ENCODE measurements at regions not wholly inside any gene's neighbourhood (a gene's known extent, or its start where the extent isn't known, plus 50 kb on each side); places are given as distances from the start of the nearest gene placed in this dataset.

- Histone ChIP-seq H3K4me3 (ENCODE audit: low read depth, low read length) (no peak overlapping the region), H3K27ac (ENCODE audit: insufficient read depth, low read length, poor library complexity, severe bottlenecking) (no peak overlapping the region), H3K4me1 (ENCODE audit: control insufficient read depth, insufficient read depth, low read length, poor library complexity, severe bottlenecking) (no peaks in the 10 kb centered on the region), H3K27me3 (ENCODE audit: control insufficient read depth, insufficient read depth, low read length) (no peaks in the 10 kb centered on the region), H3K9me3 (ENCODE audit: control insufficient read depth in 2 of 2, low read length in 2 of 2) (no peaks in the 10 kb centered on the region), H3K36me3 (ENCODE audit: control insufficient read depth, insufficient read depth, low read length) (no peaks in the 10 kb centered on the region)
- H3K27me3 Mint-ChIP-seq: peaks cover 33% of the 10 kb centered on the region
- no peaks in the 10 kb centered on the region for H3K36me3 Mint-ChIP-seq
- H3K9me3 Mint-ChIP-seq: peaks cover 0 to 3% (median 0%) of the 10 kb centered on the region in 7 donors
- H3K4me1 Mint-ChIP-seq: peaks cover 0 to 2% (median 0%) of the 10 kb centered on the region in 4 donors
- no peak overlapping the region for H3K27ac Mint-ChIP-seq
- DNase-seq: no peak
- no peak overlapping the region for H3K4me3 Mint-ChIP-seq
- no peak for ATAC-seq (ENCODE audit: low read depth in 2 of 2)
These were observed 331.6 kb upstream of the F9 start for GRCh38 chrX:139198936-139199335.

GRCh38 chrX:139196890-139197289, 333.6 kb upstream of the F9 start:
- no peaks in the 10 kb centered on the region for H3K4me1 ChIP-seq (ENCODE audit: control insufficient read depth, insufficient read depth, low read length, poor library complexity, severe bottlenecking)
- H3K9me3 ChIP-seq (ENCODE audit: control insufficient read depth in 2 of 2, low read length in 2 of 2): no peaks in the 10 kb centered on the region
- DNase-seq: no peak
- H3K27ac ChIP-seq (ENCODE audit: insufficient read depth, low read length, poor library complexity, severe bottlenecking): no peak overlapping the region
- Mint-ChIP-seq H3K4me1 (peaks cover 0 to 3% (median 0%) of the 10 kb centered on the region in 4 donors), H3K27ac (no peak overlapping the region), H3K9me3 (peaks cover 0 to 3% (median 0%) of the 10 kb centered on the region in 7 donors), H3K36me3 (no peaks in the 10 kb centered on the region), H3K27me3 (peaks cover 32% of the 10 kb centered on the region), H3K4me3 (no peak overlapping the region)
- no peaks in the 10 kb centered on the region for H3K36me3 ChIP-seq (ENCODE audit: control insufficient read depth, insufficient read depth, low read length)
- H3K27me3 ChIP-seq (ENCODE audit: control insufficient read depth, insufficient read depth, low read length): peaks cover 4% of the 10 kb centered on the region
- no peak overlapping the region for H3K4me3 ChIP-seq (ENCODE audit: low read depth, low read length)
- no peak for ATAC-seq (ENCODE audit: low read depth in 2 of 2)

GRCh38 chrX:139194571-139195280, 335.8 kb upstream of the F9 start:
- Mint-ChIP-seq H3K27me3 (peaks cover 28% of the 10 kb centered on the region), H3K27ac (no peak overlapping the region), H3K36me3 (no peaks in the 10 kb centered on the region), H3K9me3 (peaks cover 0 to 2% (median 0%) of the 10 kb centered on the region in 7 donors), H3K4me1 (peaks cover 0 to 3% (median 0%) of the 10 kb centered on the region in 4 donors), H3K4me3 (peak overlapping the region in 1 of 4 donors; percentile 19)
- Histone ChIP-seq H3K27me3 (ENCODE audit: control insufficient read depth, insufficient read depth, low read length) (peaks cover 4% of the 10 kb centered on the region), H3K4me3 (ENCODE audit: low read depth, low read length) (no peak overlapping the region), H3K4me1 (ENCODE audit: control insufficient read depth, insufficient read depth, low read length, poor library complexity, severe bottlenecking) (no peaks in the 10 kb centered on the region), H3K36me3 (ENCODE audit: control insufficient read depth, insufficient read depth, low read length) (no peaks in the 10 kb centered on the region), H3K27ac (ENCODE audit: insufficient read depth, low read length, poor library complexity, severe bottlenecking) (no peak overlapping the region), H3K9me3 (ENCODE audit: control insufficient read depth in 2 of 2, low read length in 2 of 2) (no peaks in the 10 kb centered on the region)
- no peak for DNase-seq
- no peak for ATAC-seq (ENCODE audit: low read depth in 2 of 2)

- ATAC-seq (ENCODE audit: low read depth in 2 of 2) (no peak), DNase-seq (no peak)
- Mint-ChIP-seq H3K27ac (no peak overlapping the region), H3K36me3 (no peaks in the 10 kb centered on the region), H3K4me3 (no peak overlapping the region), H3K9me3 (peaks cover 0 to 1% (median 0%) of the 10 kb centered on the region in 7 donors), H3K27me3 (peaks cover 28% of the 10 kb centered on the region), H3K4me1 (peaks cover 0 to 3% (median 0%) of the 10 kb centered on the region in 4 donors)
- Histone ChIP-seq H3K36me3 (ENCODE audit: control insufficient read depth, insufficient read depth, low read length) (no peaks in the 10 kb centered on the region), H3K9me3 (ENCODE audit: control insufficient read depth in 2 of 2, low read length in 2 of 2) (no peaks in the 10 kb centered on the region), H3K4me3 (ENCODE audit: low read depth, low read length) (no peak overlapping the region), H3K27me3 (ENCODE audit: control insufficient read depth, insufficient read depth, low read length) (peaks cover 4% of the 10 kb centered on the region), H3K4me1 (ENCODE audit: control insufficient read depth, insufficient read depth, low read length, poor library complexity, severe bottlenecking) (no peaks in the 10 kb centered on the region), H3K27ac (ENCODE audit: insufficient read depth, low read length, poor library complexity, severe bottlenecking) (no peak overlapping the region)
These were observed 338.1 kb upstream of the F9 start for GRCh38 chrX:139192386-139192961.

GRCh38 chrX:139191746-139192385, 338.7 kb upstream of the F9 start:
- no peaks in the 10 kb centered on the region for H3K36me3 ChIP-seq (ENCODE audit: control insufficient read depth, insufficient read depth, low read length)
- H3K27me3 Mint-ChIP-seq: peaks cover 28% of the 10 kb centered on the region
- no peak overlapping the region for H3K27ac ChIP-seq (ENCODE audit: insufficient read depth, low read length, poor library complexity, severe bottlenecking)
- H3K36me3 Mint-ChIP-seq: no peaks in the 10 kb centered on the region
- no peaks in the 10 kb centered on the region for H3K4me1 ChIP-seq (ENCODE audit: control insufficient read depth, insufficient read depth, low read length, poor library complexity, severe bottlenecking)
- ATAC-seq (ENCODE audit: low read depth in 2 of 2) (no peak), DNase-seq (no peak)
- peaks cover 4% of the 10 kb centered on the region for H3K27me3 ChIP-seq (ENCODE audit: control insufficient read depth, insufficient read depth, low read length)
- H3K4me3 Mint-ChIP-seq: no peak overlapping the region
- H3K4me1 Mint-ChIP-seq: peaks cover 0 to 3% (median 0%) of the 10 kb centered on the region in 4 donors
- no peak overlapping the region for H3K4me3 ChIP-seq (ENCODE audit: low read depth, low read length)
- H3K9me3 Mint-ChIP-seq: peaks cover 0 to 1% (median 0%) of the 10 kb centered on the region in 7 donors
- H3K9me3 ChIP-seq (ENCODE audit: control insufficient read depth in 2 of 2, low read length in 2 of 2): no peaks in the 10 kb centered on the region
- H3K27ac Mint-ChIP-seq: no peak overlapping the region

- no peaks in the 10 kb centered on the region for H3K4me1 ChIP-seq (ENCODE audit: control insufficient read depth, insufficient read depth, low read length, poor library complexity, severe bottlenecking)
- DNase-seq (no peak), ATAC-seq (ENCODE audit: low read depth in 2 of 2) (no peak)
- H3K9me3 Mint-ChIP-seq: peaks cover 0 to 1% (median 0%) of the 10 kb centered on the region in 7 donors
- peaks cover 4% of the 10 kb centered on the region for H3K27me3 ChIP-seq (ENCODE audit: control insufficient read depth, insufficient read depth, low read length)
- peaks cover 0 to 3% (median 0%) of the 10 kb centered on the region in 4 donors for H3K4me1 Mint-ChIP-seq
- peaks cover 25% of the 10 kb centered on the region for H3K27me3 Mint-ChIP-seq
- no peak overlapping the region for H3K4me3 Mint-ChIP-seq
- no peak overlapping the region for H3K27ac ChIP-seq (ENCODE audit: insufficient read depth, low read length, poor library complexity, severe bottlenecking)
- H3K36me3 Mint-ChIP-seq: no peaks in the 10 kb centered on the region
- H3K36me3 ChIP-seq (ENCODE audit: control insufficient read depth, insufficient read depth, low read length): no peaks in the 10 kb centered on the region
- H3K27ac Mint-ChIP-seq: no peak overlapping the region
- H3K9me3 ChIP-seq (ENCODE audit: control insufficient read depth in 2 of 2, low read length in 2 of 2): no peaks in the 10 kb centered on the region
- no peak overlapping the region for H3K4me3 ChIP-seq (ENCODE audit: low read depth, low read length)
These were observed 339.3 kb upstream of the F9 start for GRCh38 chrX:139191286-139191685.

GRCh38 chrX:139187738-139188137, 342.8 kb upstream of the F9 start:
- H3K36me3 Mint-ChIP-seq: no peaks in the 10 kb centered on the region
- Histone ChIP-seq H3K27ac (ENCODE audit: insufficient read depth, low read length, poor library complexity, severe bottlenecking) (no peak overlapping the region), H3K36me3 (ENCODE audit: control insufficient read depth, insufficient read depth, low read length) (no peaks in the 10 kb centered on the region), H3K4me1 (ENCODE audit: control insufficient read depth, insufficient read depth, low read length, poor library complexity, severe bottlenecking) (no peaks in the 10 kb centered on the region), H3K9me3 (ENCODE audit: control insufficient read depth in 2 of 2, low read length in 2 of 2) (no peaks in the 10 kb centered on the region), H3K4me3 (ENCODE audit: low read depth, low read length) (no peak overlapping the region), H3K27me3 (ENCODE audit: control insufficient read depth, insufficient read depth, low read length) (no peaks in the 10 kb centered on the region)
- H3K27ac Mint-ChIP-seq: no peak overlapping the region
- H3K4me1 Mint-ChIP-seq: no peaks in the 10 kb centered on the region
- ATAC-seq (ENCODE audit: low read depth in 2 of 2) (no peak), DNase-seq (no peak)
- H3K27me3 Mint-ChIP-seq: no peaks in the 10 kb centered on the region
- peaks cover 0 to 1% (median 0%) of the 10 kb centered on the region in 7 donors for H3K9me3 Mint-ChIP-seq
- no peak overlapping the region for H3K4me3 Mint-ChIP-seq

Measured in CD4-positive, CD25-positive, alpha-beta regulatory T cell (primary cell).